NCI-H1417 treated with DMSO at 0.1 percent for 48 hours (cell line): ENCODE measurements at regions not wholly inside any gene's neighbourhood (a gene's known extent, or its start where the extent isn't known, plus 50 kb on each side); places are given as distances from the start of the nearest gene placed in this dataset.
"Not testable (repeated sequence)": the region's sequence is repeated elsewhere in the genome, so short reads cannot be mapped to it uniquely, and the experiment has no call there.

Experiments used
- DNase-seq: peaks from one replicate; lab custom pipeline; 2025; lab: John Stamatoyannopoulos, UW

DNA sequence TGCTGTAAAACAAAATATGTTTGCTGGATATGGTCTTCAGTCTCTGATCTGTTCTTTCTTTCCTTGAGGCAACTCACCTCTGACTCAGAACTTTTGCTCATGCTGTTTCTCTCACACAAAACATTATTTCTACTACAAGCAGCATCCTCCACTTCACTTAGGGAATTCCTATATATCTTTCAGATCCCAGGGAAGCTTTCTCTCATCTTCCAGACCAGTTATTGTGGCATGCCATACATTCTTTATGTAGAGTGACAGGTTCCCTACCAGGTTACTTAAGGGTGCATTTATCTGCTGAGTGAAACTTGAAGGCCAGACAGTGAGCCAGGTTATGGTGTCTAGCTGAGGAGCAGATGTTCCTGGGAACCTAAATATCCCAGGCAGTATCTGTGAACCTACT is 1226.0 kb downstream of the CDH8 start:
- no peak for DNase-seq

DNA sequence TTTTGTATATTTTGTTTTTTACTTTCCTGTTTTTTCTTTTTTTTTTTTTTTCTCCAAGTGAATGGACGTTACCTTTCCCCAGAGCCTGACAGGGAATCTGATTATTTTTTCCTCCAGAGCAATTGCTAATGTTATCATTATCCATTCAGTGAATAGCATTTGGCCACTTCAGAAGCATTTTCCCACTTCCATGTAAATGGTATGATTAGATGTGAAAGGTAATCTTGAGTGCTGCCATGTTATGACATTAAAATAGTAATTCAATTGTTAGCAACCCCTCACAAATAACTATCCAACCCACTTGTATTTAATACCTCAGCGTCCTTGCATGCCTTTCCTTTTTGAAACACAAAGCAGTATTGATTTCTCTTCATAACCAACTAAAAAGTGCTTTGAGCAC is 1243.8 kb downstream of the CDH8 start:
- no peak for DNase-seq

DNA sequence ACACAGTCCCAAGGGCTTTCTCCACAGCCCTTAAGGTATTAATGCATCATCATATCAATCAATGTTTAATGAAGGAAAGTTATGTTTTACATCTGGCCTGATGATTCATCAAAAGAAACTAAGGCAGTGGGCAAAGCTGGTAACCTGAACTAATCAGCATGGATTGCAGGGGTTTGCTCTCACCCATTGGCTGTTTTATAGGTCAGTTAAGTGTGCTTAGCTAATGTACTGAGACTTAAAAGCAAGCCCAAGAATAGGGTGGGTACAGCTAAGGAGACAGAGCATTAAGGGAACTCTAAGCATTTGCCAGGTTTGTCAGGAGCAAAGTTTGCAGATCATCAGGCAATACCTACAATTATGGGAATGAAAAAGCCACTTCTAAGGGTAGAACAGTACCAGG is 1247.6 kb downstream of the CDH8 start:
- DNase-seq = no peak

DNA sequence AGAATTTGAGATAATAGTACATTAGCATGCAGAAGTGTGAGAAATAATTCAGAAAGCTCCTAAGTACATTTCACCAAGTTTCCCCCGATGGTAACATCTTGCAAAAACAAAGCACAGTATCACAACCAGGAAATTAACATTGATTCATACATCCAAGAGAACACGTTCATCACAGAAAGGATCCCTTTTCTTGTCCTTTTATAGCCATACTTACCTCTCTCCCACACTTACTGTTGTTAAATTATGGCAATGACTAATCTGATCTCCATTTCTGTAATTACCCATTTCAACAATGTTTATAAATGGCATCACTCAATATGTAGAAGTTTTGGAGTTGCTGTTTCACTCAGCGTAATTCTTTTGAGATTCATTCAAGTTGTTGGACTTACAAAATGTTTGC is 1260.0 kb downstream of the CDH8 start:
- no peak for DNase-seq

GRCh38 chr16:60771138-60771537 is 1265.1 kb downstream of the CDH8 start:
- no peak for DNase-seq

GRCh38 chr16:60770384-60770783 is 1265.9 kb downstream of the CDH8 start:
- DNase-seq = not testable (repeated sequence)

DNA sequence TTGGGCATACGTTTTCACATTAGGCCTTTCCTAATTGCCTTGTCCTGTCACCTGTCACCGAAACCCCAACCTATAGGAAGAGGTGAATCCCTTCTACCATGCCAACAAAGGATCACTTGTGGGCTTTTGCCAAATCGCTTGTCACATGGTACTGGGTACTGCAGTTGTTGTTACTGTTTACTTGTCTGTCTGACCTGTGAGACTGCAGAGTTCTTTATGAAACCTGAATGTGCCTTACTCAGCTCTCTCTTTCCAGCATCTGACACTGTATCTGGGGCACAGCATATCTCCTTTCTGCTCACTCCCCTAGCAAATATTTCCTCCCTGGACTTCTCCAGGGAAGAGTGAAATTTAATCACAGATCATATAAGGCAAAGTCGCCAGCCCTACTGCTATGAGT is 1272.4 kb downstream of the CDH8 start:
- no peak for DNase-seq

- no peak for DNase-seq
Observed at GRCh38 chr16:60755907-60756306, 1280.3 kb downstream of the CDH8 start.

- DNase-seq = no peak
Observed at GRCh38 chr16:60748366-60748765, 1287.9 kb downstream of the CDH8 start.

GRCh38 chr16:60744198-60744597 is 1292.0 kb downstream of the CDH8 start:
- DNase-seq = no peak

GRCh38 chr16:60741810-60742209 is 1294.4 kb downstream of the CDH8 start:
- no peak for DNase-seq

DNA sequence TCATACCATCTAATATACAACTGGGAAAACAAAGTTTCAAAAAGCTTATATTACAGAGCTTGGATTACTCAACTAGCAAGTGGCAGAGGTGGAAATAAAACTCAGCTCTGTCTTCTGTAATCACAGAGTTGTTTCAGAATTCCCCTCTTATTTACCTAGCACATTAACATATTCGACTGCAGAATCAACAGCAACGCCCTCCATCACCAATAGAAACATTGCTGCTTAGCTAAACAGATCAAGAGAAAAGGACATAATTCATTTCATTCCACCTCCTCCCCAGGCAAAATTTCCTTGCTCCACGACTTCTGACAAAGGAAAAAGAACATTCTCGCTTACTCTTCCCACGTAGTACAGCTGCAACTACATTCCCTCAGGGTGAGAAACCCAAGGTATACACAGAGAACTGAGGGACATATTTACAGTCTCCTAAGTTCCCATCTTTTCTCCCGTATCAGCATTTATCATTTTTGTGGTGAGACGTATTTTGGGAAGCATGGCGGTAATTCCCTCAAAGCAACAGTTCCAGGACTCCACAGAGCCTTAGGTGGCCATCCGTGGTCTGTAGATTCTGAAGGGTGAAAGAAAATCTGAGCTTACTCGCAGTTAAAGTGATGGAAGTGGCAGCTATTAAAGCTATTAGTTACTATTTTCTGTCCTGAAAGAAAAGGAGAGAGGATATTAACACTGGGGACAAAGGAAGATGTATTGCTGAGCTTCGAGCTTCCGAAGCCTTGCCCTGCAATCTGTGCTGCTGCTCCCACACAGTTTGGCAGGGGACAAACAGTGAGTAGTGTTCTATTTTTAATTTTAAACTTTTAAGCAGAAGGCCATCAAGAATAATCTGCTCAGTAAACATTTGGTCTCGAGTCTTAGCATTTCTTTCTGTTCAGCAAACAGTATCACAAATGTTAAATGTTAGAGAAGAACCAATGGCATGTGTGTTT is 1296.2 kb downstream of the CDH8 start:
- no peak for DNase-seq

DNA sequence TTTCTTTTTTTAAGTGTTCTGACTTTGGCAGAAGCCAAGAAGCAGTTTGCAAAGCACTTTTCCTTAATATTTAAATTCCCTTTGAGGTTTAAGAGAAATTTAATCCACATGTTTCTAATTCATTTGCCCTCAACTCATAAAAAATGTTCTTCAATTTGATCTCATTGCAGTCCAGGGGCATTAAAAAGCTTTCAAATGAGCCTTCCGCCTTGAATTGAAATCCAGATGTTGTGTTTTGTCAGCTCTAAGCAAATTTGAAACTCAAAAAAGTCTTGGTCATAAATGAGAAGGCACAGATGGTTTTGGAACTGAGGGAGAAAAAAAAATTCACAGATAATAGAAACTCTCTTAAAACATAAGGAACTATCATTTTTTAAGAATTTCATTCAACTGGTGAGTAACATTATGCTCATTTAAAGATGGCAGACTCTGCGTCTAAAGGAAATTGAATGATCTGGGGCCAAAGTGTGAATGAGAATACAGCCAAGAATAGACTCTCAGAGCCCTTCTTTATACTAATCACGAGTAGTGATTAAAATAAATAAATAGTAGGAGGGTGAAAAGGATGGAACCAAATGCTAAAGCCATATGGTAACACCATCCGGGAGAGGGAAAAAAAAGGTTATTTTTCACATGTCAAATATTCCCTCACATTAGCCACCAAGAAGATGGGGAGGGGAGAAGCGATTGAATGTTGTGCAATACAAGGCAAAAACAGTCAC is 1304.7 kb downstream of the CDH8 start:
- no peak for DNase-seq

GRCh38 chr16:60729051-60729450 is 1307.2 kb downstream of the CDH8 start:
- no peak for DNase-seq

- no peak for DNase-seq
Observed at GRCh38 chr16:60727851-60728250, 1308.4 kb downstream of the CDH8 start.

DNA sequence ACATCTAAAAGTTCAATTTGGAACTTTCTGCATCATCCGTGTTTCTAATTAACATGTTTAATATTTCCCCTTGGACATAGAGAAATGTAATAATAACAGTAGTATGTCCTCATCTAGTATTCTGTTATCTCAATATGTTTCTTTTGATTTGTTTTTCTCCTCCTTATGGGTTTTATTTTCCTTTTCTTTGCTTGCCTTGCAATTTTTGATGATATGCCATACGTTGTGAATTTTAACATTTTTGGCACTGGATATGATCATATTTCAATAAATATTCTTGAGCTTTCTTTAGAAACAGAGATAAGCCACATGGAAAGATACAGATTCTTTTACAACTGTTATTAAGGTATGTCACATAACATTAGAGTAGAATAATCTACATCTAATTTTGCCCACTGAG is 1316.2 kb downstream of the CDH8 start:
- no peak for DNase-seq

DNA sequence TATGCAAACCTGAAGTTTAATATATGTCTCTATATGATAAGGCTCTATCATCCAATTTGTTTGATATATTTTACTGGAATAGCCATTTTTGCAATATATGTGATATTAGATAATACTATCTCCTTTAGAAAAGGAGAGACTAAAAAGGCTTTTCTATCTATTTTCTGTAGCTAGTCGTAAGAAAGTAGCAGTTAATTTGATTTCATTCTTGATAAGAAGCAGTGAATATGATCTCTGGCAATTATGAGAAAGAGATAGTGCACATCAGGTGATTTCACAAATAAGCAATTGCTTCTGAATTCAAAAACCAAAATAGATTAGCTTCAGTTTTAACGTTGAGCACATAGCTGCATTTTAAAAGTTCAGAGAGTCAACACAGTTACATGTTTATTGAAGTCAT is 1318.4 kb downstream of the CDH8 start:
- DNase-seq = no peak

- DNase-seq = no peak
Observed at GRCh38 chr16:60712144-60712543, 1324.1 kb downstream of the CDH8 start.

DNA sequence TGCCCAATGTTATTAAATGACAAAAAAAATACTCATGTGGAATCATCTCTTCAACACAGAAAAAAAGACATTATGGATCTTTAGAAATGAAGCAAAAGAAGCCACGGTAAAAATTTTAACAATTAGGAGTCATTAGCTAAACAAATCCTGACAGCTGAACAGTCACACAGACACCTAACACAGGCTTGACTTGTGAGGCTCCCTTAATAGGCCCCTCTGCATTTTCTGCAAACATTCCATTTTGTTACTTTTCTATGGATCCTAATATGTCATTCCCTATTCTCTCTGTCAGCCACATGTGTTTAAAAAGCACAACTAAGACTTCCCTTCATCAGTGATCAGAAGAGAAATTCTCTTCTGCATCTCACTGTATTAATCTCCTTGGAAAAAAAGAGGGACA is 1331.5 kb downstream of the CDH8 start:
- DNase-seq = no peak

DNA sequence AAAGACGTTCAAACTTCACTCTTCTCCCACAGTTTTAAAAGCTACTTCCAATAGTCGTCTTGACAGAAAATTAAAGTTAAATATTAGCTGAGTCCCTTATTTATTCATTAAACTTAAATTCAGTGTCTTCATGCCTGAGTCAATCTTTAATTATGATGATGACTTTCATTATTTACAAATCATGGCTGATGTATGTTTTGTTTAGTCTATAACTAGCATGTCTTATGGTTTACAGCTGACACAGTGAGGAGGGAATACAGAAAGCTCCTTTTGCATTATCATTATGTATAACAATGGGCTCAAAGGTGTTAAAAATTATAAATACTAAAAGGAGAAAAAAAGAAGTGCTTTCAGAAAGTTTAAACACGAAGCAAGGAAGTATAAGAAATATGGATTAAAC is 1333.1 kb downstream of the CDH8 start:
- DNase-seq = no peak

GRCh38 chr16:60686824-60687223 is 1349.4 kb downstream of the CDH8 start:
- DNase-seq = no peak

DNA sequence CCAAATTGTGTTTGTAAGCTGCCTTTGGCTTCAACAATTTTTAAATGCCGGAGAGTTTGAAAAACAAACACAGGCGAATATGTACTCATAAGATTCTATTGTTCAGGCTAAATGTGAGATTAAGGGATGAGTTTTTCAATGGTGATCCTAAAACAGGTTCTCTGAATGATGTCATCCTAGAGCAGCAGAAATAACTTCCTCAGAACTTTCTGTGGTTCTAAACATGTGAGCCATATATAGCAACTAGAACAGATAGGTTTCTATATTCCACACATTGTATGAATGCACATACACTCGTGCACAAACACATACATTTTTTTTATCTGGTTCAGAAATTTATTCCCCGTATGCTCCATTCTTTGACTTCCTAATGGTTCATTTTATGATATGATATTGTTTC is 1352.2 kb downstream of the CDH8 start:
- DNase-seq = no peak

DNA sequence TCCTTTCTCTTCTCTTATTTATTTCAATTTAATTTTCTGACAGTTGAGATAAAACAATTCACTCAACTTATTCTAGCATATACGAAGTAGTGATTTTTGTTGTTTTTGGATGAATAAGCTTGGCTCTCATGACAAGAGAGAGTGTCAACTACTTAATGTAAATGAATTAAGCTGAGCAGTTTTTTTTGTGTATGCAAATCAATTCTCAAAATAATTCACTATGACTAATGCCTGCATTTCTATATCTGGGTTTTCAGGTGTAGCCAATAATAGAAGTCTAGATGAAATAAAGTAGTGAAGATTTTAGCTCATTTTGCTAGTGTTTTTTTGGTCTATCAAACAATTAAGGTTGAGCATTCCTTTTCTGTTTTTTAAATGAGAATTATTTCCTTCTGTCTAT is 1354.0 kb downstream of the CDH8 start:
- DNase-seq = no peak
